ENCODE measurements at regions not wholly inside any gene's neighbourhood (a gene's known extent, or its start where the extent isn't known, plus 50 kb on each side); places are given as distances from the start of the nearest gene placed in this dataset.

DNA sequence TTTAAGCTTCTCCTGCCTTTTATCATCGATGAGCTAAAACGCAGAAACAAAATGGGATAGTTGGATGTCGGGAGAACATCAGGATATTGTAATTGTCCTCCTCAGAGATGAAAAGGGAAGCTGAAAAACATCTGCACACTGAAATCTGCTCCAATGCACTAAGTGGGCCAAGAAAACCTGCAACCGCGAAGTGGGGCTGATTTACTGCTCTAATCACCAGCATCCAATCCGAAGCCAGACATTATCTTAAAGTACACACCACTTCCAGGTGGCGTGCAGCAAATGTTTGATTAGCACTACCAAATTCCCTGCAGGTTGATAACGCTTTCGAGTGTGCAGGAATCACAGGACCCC lies 230.3 kb upstream of the SLC14A2 start:
- Histone ChIP-seq H3K9ac (ENCODE audit: low read depth, low read length) (no peak overlapping the region), H3K27ac (ENCODE audit: insufficient read depth, low read length) (no peak overlapping the region), H3K14ac (replicated peaks; ENCODE audit: low read depth, low read length) (no peak overlapping the region), H3K4me1 (ENCODE audit: control insufficient read depth, insufficient read depth, low read length) (no peaks in the 10 kb centered on the region; the same call in 1 of the 2 replicates), H3K23ac (ENCODE audit: low read depth, low read length) (no peak overlapping the region), H3K9me3 (ENCODE audit: control insufficient read depth, insufficient read depth, low read length) (no peaks in the 10 kb centered on the region), H3K79me1 (ENCODE audit: low read depth in 1 of 2, low read length in 2 of 2) (no peaks in the 10 kb centered on the region), H2AK9ac (replicated peaks; ENCODE audit: low read depth, low read length, poor library complexity) (no peak overlapping the region), H2BK20ac (ENCODE audit: low read depth, low read length) (no peak overlapping the region), H4K8ac (ENCODE audit: low read depth in 2 of 2, low read length in 2 of 2) (no peak overlapping the region), H3K36me3 (ENCODE audit: control insufficient read depth, insufficient read depth, low read length) (no peaks in the 10 kb centered on the region), H2BK15ac (ENCODE audit: low read depth, low read length) (no peak overlapping the region), H2AFZ (replicated peaks; ENCODE audit: low read length, poor library complexity) (no peak overlapping the region), H3K27me3 (ENCODE audit: control insufficient read depth, insufficient read depth, low read length) (peaks cover 7% of the 10 kb centered on the region; the same call in 1 of the 2 replicates), H3K18ac (ENCODE audit: low read depth, low read length) (no peak overlapping the region; the same call in 1 of the 2 replicates), H3K4ac (ENCODE audit: low read depth, low read length) (no peak overlapping the region), H2BK120ac (ENCODE audit: low read depth, low read length) (no peak overlapping the region), H3K56ac (ENCODE audit: extremely low read depth, insufficient read depth, low read length) (no peak overlapping the region), H3K4me2 (ENCODE audit: low read depth, low read length) (no peak overlapping the region), H4K91ac (ENCODE audit: insufficient read depth, low read depth, low read length) (no peak overlapping the region), H2BK5ac (ENCODE audit: low read depth, low read length, poor library complexity, severe bottlenecking) (no peak overlapping the region), H2AK5ac (ENCODE audit: low read depth, low read length) (no peak overlapping the region), H3K9me1 (ENCODE audit: insufficient read depth, low read length) (no peaks in the 10 kb centered on the region), H3K4me3 (ENCODE audit: insufficient read depth, low read depth, low read length) (no peak overlapping the region), H4K5ac (ENCODE audit: low read depth, low read length) (no peak overlapping the region), H4K20me1 (ENCODE audit: insufficient read depth, low read length) (no peaks in the 10 kb centered on the region)
- no TSS peak for BruUV-seq (replicated peaks)
- in situ Hi-C loops (cut with MboI; ENCODE audit: low sequenced_read_pairs) (loop anchor here (25.0 kb wide), 1 partner anchor 1748 kb away; no protein-coding TSS in a partner anchor), intact Hi-C loops (cut with micrococcal nuclease) (loop anchor here (5.0 to 10.0 kb wide), 4 partner anchors 170 to 1763 kb away; no protein-coding TSS in a partner anchor), dilution Hi-C loops (cut with HindIII; ENCODE audit: low sequenced_read_pairs, unreplicated experiment) (no loop called here)
- ChIA-PET CTCF (interaction anchor here (0.6 to 1.7 kb wide), 4 partner anchors 25 to 705 kb away, joined by 3 to 5 read pairs (median 4); no protein-coding TSS in a partner anchor), POLR2A (ENCODE audit: unreplicated experiment) (no interaction called here)
- ATAC-seq (ENCODE audit: low read depth) (no peak), DNase-seq (no peak)
- 62% methylated on average over 2 of the region's 9 CpGs; no CpG with 5 or more reads in 1 of the 2 experiments for WGBS, 2 experiments (ENCODE audit: extremely low coverage in 2 of 2, insufficient read length in 1 of 2)
- TF ChIP-seq CHD1 (IDR thresholded peaks at IDR 0.05; ENCODE audit: low read depth, low read length) (no peak), MAFK (IDR thresholded peaks at IDR 0.05; ENCODE audit: low read depth, low read length) (no peak), POLR2A (IDR thresholded peaks at IDR 0.05; ENCODE audit: low read depth, low read length) (no peak), SMC3 (IDR thresholded peaks at IDR 0.05; ENCODE audit: low read depth, low read length) (no peak), MXI1 (IDR thresholded peaks at IDR 0.05; ENCODE audit: borderline replicate concordance, low read depth, low read length) (no peak), RCOR1 (IDR thresholded peaks at IDR 0.05; ENCODE audit: insufficient replicate concordance, low read length) (no peak), RAD21 (IDR thresholded peaks at IDR 0.05; ENCODE audit: low read length) (no peak), RFX5 (IDR thresholded peaks at IDR 0.05; ENCODE audit: low read depth, low read length) (no peak), FOS (IDR thresholded peaks at IDR 0.05; ENCODE audit: low read depth, low read length) (no peak), NFE2L2 (IDR thresholded peaks at IDR 0.05; ENCODE audit: low read depth, low read length) (no peak), CEBPB (IDR thresholded peaks at IDR 0.05; ENCODE audit: low read depth, low read length) (no peak), MAZ (IDR thresholded peaks at IDR 0.05; ENCODE audit: borderline replicate concordance, low read depth, low read length) (no peak), BHLHE40 (IDR thresholded peaks at IDR 0.05; ENCODE audit: low read depth, low read length) (no peak)
- TF ChIP-seq, protein P1, sequence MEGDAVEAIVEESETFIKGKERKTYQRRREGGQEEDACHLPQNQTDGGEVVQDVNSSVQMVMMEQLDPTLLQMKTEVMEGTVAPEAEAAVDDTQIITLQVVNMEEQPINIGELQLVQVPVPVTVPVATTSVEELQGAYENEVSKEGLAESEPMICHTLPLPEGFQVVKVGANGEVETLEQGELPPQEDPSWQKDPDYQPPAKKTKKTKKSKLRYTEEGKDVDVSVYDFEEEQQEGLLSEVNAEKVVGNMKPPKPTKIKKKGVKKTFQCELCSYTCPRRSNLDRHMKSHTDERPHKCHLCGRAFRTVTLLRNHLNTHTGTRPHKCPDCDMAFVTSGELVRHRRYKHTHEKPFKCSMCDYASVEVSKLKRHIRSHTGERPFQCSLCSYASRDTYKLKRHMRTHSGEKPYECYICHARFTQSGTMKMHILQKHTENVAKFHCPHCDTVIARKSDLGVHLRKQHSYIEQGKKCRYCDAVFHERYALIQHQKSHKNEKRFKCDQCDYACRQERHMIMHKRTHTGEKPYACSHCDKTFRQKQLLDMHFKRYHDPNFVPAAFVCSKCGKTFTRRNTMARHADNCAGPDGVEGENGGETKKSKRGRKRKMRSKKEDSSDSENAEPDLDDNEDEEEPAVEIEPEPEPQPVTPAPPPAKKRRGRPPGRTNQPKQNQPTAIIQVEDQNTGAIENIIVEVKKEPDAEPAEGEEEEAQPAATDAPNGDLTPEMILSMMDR (conservative IDR thresholded peaks at IDR 0.05; ENCODE audit: low read depth, low read length) = no peak
- TF ChIP-seq, protein P2, sequence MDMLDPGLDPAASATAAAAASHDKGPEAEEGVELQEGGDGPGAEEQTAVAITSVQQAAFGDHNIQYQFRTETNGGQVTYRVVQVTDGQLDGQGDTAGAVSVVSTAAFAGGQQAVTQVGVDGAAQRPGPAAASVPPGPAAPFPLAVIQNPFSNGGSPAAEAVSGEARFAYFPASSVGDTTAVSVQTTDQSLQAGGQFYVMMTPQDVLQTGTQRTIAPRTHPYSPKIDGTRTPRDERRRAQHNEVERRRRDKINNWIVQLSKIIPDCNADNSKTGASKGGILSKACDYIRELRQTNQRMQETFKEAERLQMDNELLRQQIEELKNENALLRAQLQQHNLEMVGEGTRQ (IDR thresholded peaks at IDR 0.05; ENCODE audit: low read depth, low read length) = no peak
- TF ChIP-seq, protein P3, sequence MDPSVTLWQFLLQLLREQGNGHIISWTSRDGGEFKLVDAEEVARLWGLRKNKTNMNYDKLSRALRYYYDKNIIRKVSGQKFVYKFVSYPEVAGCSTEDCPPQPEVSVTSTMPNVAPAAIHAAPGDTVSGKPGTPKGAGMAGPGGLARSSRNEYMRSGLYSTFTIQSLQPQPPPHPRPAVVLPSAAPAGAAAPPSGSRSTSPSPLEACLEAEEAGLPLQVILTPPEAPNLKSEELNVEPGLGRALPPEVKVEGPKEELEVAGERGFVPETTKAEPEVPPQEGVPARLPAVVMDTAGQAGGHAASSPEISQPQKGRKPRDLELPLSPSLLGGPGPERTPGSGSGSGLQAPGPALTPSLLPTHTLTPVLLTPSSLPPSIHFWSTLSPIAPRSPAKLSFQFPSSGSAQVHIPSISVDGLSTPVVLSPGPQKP (IDR thresholded peaks at IDR 0.05; ENCODE audit: borderline replicate concordance, low read depth, low read length) = no peak

All from IMR-90 (cell line).